HepG2 (cell line): ENCODE measurements at regions not wholly inside any gene's neighbourhood (a gene's known extent, or its start where the extent isn't known, plus 50 kb on each side); places are given as distances from the start of the nearest gene placed in this dataset.

Experiments used
- ARNTL ChIP-seq: sonication (generic); formaldehyde crosslinking; IDR thresholded peaks from 2 replicates; pipeline ENCODE4 v1.4.0; 2020; ENCODE audit warnings: mild to moderate bottlenecking, missing genetic modification reagents
- CBX1 ChIP-seq: IDR thresholded peaks from one replicate; pipeline ENCODE4 v1.6.1; 2016; ENCODE audit warnings: antibody characterized with exemption, low read depth
- CCDC6 ChIP-seq: sonication (generic); formaldehyde crosslinking; IDR thresholded peaks from 2 replicates; pipeline ENCODE4 v1.8.1; 2022; ENCODE audit warnings: mild to moderate bottlenecking, missing genetic modification reagents, moderate library complexity
- GZF1 ChIP-seq: sonication (generic); formaldehyde crosslinking; IDR thresholded peaks from 2 replicates; pipeline ENCODE4 v1.5.1; 2020; ENCODE audit warnings: mild to moderate bottlenecking, missing genetic modification reagents
- MED13 ChIP-seq: sonication (generic); formaldehyde crosslinking; IDR thresholded peaks from 2 replicates; pipeline ENCODE4 v1.5.0; 2020; ENCODE audit warnings: missing genetic modification reagents
- REXO4 ChIP-seq: sonication (generic); formaldehyde crosslinking; IDR thresholded peaks from 2 replicates; pipeline ENCODE4 v1.8.0; 2022; ENCODE audit warnings: missing genetic modification reagents, mild to moderate bottlenecking, borderline replicate concordance
- RXRA ChIP-seq: sonication (generic); formaldehyde crosslinking; IDR thresholded peaks from 2 replicates; pipeline ENCODE4 v1.5.1; 2020; ENCODE audit warnings: missing genetic modification reagents
- SOX6 ChIP-seq, 2 experiments: fragments of 450-650 bp in 1 of 2; sonication (generic) in 1 of 2; formaldehyde crosslinking in 1 of 2; IDR thresholded peaks; 2 replicates each; pipeline versions ENCODE4 v1.4.0 to v1.6.1; 2017 to 2020; ENCODE audit warnings: antibody characterized with exemption in 1 of 2, mild to moderate bottlenecking in 1 of 2, missing genetic modification reagents in 1 of 2
- ZBTB21 ChIP-seq: sonication (generic); formaldehyde crosslinking; IDR thresholded peaks from 2 replicates; pipeline ENCODE4 v1.4.0; 2020; ENCODE audit warnings: missing genetic modification reagents
- ZNF101 ChIP-seq: sonication (generic); formaldehyde crosslinking; IDR thresholded peaks from 2 replicates; pipeline ENCODE4 v1.4.0; 2020; ENCODE audit warnings: mild to moderate bottlenecking, low read depth, missing genetic modification reagents, borderline replicate concordance
- ZNF335 ChIP-seq: sonication (generic); formaldehyde crosslinking; IDR thresholded peaks from 2 replicates; pipeline ENCODE4 v1.4.0; 2020; ENCODE audit warnings: missing genetic modification reagents
- ZNF354B ChIP-seq: sonication (generic); formaldehyde crosslinking; IDR thresholded peaks from 2 replicates; pipeline ENCODE4 v1.8.0; 2022; ENCODE audit warnings: mild to moderate bottlenecking, missing genetic modification reagents
- ZNF546 ChIP-seq: sonication (generic); formaldehyde crosslinking; conservative IDR thresholded peaks from 2 replicates; pipeline ENCODE4 v1.8.1; 2023; ENCODE audit warnings: mild to moderate bottlenecking, missing genetic modification reagents
- TF ChIP-seq, protein P1 (sequence below): sonication (generic); formaldehyde crosslinking; IDR thresholded peaks from 2 replicates; pipeline ENCODE4 v1.4.0; 2020; ENCODE audit warnings: missing genetic modification reagents, mild to moderate bottlenecking, borderline replicate concordance
- TF ChIP-seq, protein P2 (sequence below): sonication (generic); formaldehyde crosslinking; IDR thresholded peaks from 2 replicates; pipeline ENCODE4 v1.4.0; 2020; ENCODE audit warnings: missing genetic modification reagents
- TF ChIP-seq, protein P3 (sequence below): conservative IDR thresholded peaks from 2 replicates; pipeline ENCODE4 v1.6.1; 2018; ENCODE audit warnings: missing genetic modification reagents
- TF ChIP-seq, protein P4 (sequence below): sonication (generic); formaldehyde crosslinking; IDR thresholded peaks from 2 replicates; pipeline ENCODE4 v1.5.0; 2020; ENCODE audit warnings: mild to moderate bottlenecking, missing genetic modification reagents
- TF ChIP-seq, protein P5 (sequence below): sonication (generic); formaldehyde crosslinking; IDR thresholded peaks from 2 replicates; pipeline ENCODE4 v1.8.0; 2022; ENCODE audit warnings: missing genetic modification reagents, mild to moderate bottlenecking, moderate library complexity, borderline replicate concordance
- TF ChIP-seq, protein P6 (sequence below): sonication (generic); formaldehyde crosslinking; IDR thresholded peaks from 2 replicates; pipeline ENCODE4 v1.4.0; 2020; ENCODE audit warnings: missing genetic modification reagents, low read depth, mild to moderate bottlenecking, borderline replicate concordance

- TF ChIP-seq, protein P1, sequence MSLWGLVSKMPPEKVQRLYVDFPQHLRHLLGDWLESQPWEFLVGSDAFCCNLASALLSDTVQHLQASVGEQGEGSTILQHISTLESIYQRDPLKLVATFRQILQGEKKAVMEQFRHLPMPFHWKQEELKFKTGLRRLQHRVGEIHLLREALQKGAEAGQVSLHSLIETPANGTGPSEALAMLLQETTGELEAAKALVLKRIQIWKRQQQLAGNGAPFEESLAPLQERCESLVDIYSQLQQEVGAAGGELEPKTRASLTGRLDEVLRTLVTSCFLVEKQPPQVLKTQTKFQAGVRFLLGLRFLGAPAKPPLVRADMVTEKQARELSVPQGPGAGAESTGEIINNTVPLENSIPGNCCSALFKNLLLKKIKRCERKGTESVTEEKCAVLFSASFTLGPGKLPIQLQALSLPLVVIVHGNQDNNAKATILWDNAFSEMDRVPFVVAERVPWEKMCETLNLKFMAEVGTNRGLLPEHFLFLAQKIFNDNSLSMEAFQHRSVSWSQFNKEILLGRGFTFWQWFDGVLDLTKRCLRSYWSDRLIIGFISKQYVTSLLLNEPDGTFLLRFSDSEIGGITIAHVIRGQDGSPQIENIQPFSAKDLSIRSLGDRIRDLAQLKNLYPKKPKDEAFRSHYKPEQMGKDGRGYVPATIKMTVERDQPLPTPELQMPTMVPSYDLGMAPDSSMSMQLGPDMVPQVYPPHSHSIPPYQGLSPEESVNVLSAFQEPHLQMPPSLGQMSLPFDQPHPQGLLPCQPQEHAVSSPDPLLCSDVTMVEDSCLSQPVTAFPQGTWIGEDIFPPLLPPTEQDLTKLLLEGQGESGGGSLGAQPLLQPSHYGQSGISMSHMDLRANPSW (CRISPR knock-in tag), result peak; percentile 39; the same call in 1 of the 2 replicates
- TF ChIP-seq REXO4 (CRISPR knock-in tag), result no peak
- TF ChIP-seq, protein P2, sequence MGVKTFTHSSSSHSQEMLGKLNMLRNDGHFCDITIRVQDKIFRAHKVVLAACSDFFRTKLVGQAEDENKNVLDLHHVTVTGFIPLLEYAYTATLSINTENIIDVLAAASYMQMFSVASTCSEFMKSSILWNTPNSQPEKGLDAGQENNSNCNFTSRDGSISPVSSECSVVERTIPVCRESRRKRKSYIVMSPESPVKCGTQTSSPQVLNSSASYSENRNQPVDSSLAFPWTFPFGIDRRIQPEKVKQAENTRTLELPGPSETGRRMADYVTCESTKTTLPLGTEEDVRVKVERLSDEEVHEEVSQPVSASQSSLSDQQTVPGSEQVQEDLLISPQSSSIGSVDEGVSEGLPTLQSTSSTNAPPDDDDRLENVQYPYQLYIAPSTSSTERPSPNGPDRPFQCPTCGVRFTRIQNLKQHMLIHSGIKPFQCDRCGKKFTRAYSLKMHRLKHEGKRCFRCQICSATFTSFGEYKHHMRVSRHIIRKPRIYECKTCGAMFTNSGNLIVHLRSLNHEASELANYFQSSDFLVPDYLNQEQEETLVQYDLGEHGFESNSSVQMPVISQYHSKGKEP (CRISPR knock-in tag), result no peak
- TF ChIP-seq MED13 (CRISPR knock-in tag), result peak; percentile 99
- TF ChIP-seq ZBTB21, result 0 out of 2 replicates have a peak, but pooled peaks have one; percentile 48
- TF ChIP-seq RXRA (CRISPR knock-in tag), result peak; percentile 93
- TF ChIP-seq, protein P3, sequence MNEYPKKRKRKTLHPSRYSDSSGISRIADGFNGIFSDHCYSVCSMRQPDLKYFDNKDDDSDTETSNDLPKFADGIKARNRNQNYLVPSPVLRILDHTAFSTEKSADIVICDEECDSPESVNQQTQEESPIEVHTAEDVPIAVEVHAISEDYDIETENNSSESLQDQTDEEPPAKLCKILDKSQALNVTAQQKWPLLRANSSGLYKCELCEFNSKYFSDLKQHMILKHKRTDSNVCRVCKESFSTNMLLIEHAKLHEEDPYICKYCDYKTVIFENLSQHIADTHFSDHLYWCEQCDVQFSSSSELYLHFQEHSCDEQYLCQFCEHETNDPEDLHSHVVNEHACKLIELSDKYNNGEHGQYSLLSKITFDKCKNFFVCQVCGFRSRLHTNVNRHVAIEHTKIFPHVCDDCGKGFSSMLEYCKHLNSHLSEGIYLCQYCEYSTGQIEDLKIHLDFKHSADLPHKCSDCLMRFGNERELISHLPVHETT, result peak; percentile 43
- peak; percentile 88 for TF ChIP-seq ARNTL (CRISPR knock-in tag)
- peak; percentile 91 for TF ChIP-seq ZNF546 (CRISPR knock-in tag)
- TF ChIP-seq GZF1 (CRISPR knock-in tag), result no peak
- peak; percentile 27; the same call in 1 of the 2 replicates for TF ChIP-seq CCDC6 (CRISPR knock-in tag)
- no peak for TF ChIP-seq SOX6 (IDR thresholded peaks at IDR 0.05)
- peak; percentile 97 for TF ChIP-seq SOX6 (CRISPR knock-in tag; IDR thresholded peaks at IDR 0.05)
- TF ChIP-seq ZNF354B (CRISPR knock-in tag), result peak; percentile 18; the same call in 1 of the 2 replicates
- peak; percentile 34; the same call in 1 of the 2 replicates for TF ChIP-seq ZNF101 (CRISPR knock-in tag)
- TF ChIP-seq, protein P4, sequence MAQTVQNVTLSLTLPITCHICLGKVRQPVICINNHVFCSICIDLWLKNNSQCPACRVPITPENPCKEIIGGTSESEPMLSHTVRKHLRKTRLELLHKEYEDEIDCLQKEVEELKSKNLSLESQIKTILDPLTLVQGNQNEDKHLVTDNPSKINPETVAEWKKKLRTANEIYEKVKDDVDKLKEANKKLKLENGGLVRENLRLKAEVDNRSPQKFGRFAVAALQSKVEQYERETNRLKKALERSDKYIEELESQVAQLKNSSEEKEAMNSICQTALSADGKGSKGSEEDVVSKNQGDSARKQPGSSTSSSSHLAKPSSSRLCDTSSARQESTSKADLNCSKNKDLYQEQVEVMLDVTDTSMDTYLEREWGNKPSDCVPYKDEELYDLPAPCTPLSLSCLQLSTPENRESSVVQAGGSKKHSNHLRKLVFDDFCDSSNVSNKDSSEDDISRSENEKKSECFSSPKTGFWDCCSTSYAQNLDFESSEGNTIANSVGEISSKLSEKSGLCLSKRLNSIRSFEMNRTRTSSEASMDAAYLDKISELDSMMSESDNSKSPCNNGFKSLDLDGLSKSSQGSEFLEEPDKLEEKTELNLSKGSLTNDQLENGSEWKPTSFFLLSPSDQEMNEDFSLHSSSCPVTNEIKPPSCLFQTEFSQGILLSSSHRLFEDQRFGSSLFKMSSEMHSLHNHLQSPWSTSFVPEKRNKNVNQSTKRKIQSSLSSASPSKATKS (CRISPR knock-in tag), result no peak
- TF ChIP-seq, protein P5, sequence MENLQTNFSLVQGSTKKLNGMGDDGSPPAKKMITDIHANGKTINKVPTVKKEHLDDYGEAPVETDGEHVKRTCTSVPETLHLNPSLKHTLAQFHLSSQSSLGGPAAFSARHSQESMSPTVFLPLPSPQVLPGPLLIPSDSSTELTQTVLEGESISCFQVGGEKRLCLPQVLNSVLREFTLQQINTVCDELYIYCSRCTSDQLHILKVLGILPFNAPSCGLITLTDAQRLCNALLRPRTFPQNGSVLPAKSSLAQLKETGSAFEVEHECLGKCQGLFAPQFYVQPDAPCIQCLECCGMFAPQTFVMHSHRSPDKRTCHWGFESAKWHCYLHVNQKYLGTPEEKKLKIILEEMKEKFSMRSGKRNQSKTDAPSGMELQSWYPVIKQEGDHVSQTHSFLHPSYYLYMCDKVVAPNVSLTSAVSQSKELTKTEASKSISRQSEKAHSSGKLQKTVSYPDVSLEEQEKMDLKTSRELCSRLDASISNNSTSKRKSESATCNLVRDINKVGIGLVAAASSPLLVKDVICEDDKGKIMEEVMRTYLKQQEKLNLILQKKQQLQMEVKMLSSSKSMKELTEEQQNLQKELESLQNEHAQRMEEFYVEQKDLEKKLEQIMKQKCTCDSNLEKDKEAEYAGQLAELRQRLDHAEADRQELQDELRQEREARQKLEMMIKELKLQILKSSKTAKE (CRISPR knock-in tag), result peak; percentile 94
- TF ChIP-seq CBX1, result peak; percentile 58
- peak; percentile 89 for TF ChIP-seq ZNF335 (CRISPR knock-in tag)
- TF ChIP-seq, protein P6, sequence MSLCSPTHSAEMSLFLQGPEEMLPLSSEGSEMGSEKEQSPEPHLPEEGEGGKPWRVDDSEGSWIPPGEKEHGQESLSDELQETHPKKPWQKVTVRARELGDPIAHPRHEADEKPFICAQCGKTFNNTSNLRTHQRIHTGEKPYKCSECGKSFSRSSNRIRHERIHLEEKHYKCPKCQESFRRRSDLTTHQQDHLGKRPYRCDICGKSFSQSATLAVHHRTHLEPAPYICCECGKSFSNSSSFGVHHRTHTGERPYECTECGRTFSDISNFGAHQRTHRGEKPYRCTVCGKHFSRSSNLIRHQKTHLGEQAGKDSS (CRISPR knock-in tag), result peak; percentile 88
Measured at GRCh38 chr2:42979416-42979869, 187.1 kb upstream of the HAAO start (continued).
